Prostate gland (tissue), 2 donors: ENCODE measurements at regions not wholly inside any gene's neighbourhood (a gene's known extent, or its start where the extent isn't known, plus 50 kb on each side); places are given as distances from the start of the nearest gene placed in this dataset.

ENCODE experiments used
- POLR2A ChIP-seq: fragments of 450-650 bp; IDR thresholded peaks from one replicate; pipeline ENCODE4 v1.6.1; 2016; ENCODE audit warnings: antibody characterized with exemption, mild to moderate bottlenecking
- POLR2AphosphoS5 ChIP-seq: sonication (generic); formaldehyde crosslinking; IDR thresholded peaks from one replicate; pipeline ENCODE4 v1.6.1; 2017; ENCODE audit warnings: antibody characterized with exemption
- TF ChIP-seq, protein P1 (sequence below), 4 experiments: fragments of 200-600 bp in 2 of 4; fragments of 450-650 bp in 2 of 4; sonication (generic) in 2 of 4; IDR thresholded peaks; 1 replicate in 3 of 4; 2 replicates in 1 of 4; pipeline ENCODE4 v1.5.1; 2016 to 2019; ENCODE audit warnings: antibody characterized with exemption in 4 of 4, mild to moderate bottlenecking in 2 of 4, moderate library complexity in 2 of 4

DNA sequence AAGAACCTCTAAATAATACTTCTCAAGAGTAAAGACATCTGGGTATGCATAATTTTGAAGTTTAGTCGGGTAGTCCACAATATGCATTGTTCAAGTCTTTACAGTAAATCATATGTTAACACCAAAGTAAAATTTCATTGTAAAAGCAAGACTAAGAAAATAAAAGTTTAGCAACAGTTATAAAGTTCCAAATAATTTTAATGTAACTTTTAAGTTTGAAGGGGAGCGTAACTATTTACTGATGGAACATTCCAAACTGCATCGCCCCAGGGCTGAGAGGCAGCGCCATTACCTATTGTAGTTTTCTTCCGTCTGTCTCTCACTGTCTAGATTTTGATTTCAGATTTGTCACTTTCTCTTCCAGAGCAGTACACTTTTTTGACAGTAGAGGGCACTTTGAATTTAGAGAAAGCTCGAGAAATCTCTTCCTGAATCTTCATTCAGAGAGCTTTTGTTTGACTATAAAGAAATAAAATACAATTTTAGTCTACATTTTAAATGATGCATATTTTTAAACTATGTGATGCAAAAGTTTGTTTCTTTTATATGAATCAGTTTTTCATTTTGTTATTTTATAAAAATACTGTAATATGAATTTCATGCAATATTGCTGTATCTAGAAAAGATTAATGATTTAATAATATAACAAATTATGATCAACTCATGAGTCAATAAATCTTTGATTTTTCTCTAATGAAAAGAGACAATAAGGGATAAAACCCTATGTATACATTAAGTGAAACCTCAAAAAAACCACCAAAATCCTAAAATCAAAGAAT lies 389.8 kb downstream of the FIGN start:
- TF ChIP-seq POLR2A (no peak), POLR2AphosphoS5 (no peak)
- TF ChIP-seq, protein P1, sequence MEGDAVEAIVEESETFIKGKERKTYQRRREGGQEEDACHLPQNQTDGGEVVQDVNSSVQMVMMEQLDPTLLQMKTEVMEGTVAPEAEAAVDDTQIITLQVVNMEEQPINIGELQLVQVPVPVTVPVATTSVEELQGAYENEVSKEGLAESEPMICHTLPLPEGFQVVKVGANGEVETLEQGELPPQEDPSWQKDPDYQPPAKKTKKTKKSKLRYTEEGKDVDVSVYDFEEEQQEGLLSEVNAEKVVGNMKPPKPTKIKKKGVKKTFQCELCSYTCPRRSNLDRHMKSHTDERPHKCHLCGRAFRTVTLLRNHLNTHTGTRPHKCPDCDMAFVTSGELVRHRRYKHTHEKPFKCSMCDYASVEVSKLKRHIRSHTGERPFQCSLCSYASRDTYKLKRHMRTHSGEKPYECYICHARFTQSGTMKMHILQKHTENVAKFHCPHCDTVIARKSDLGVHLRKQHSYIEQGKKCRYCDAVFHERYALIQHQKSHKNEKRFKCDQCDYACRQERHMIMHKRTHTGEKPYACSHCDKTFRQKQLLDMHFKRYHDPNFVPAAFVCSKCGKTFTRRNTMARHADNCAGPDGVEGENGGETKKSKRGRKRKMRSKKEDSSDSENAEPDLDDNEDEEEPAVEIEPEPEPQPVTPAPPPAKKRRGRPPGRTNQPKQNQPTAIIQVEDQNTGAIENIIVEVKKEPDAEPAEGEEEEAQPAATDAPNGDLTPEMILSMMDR (IDR thresholded peaks at IDR 0.05) = peak; percentile 56 to 81 (median 68)
